Astrocyte of the cerebellum (primary cell): ENCODE measurements at regions not wholly inside any gene's neighbourhood (a gene's known extent, or its start where the extent isn't known, plus 50 kb on each side); places are given as distances from the start of the nearest gene placed in this dataset.

Source experiments
- DNase-seq: peaks from one replicate; pipeline ENCODE4 v3.0.0-alpha.2; 2011; ENCODE audit warnings: low read depth
- H3K4me3 ChIP-seq: 2 replicates; pipeline ENCODE4 v1.5.1; 2011; ENCODE audit warnings: mild to moderate bottlenecking, low read depth, low read length, moderate library complexity
- in situ Hi-C: cut with HindIII; loops from 2 replicates; pipeline ENCODE4 v1.10.0; 2017; ENCODE audit warnings: low sequenced_read_pairs
- TF ChIP-seq, protein P1 (sequence below): IDR thresholded peaks from 2 replicates; pipeline ENCODE4 v1.5.1; 2012; ENCODE audit warnings: low read length, low read depth, moderate library complexity, mild to moderate bottlenecking; ENCODE audit errors: missing control alignments

DNA sequence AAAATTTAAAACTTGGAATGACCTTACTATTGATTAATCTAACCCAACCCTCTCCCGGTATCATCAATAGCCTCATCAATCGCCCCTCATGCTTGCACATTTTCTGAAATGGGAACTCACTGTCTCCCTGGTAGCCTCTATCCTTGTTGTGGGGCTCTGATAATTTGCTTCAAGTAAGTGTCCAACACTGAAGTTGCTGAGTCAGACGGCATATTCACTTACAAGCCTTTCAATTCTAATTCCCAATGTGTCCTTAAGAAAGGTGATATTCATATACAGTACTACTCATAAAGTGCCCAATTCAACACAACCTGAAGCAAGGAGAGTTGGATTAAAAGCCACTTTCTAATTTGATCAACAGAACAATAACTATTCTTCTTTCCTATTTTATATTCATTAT lies 1146.1 kb upstream of the TMEM132C start:
- in situ Hi-C loops: no loop called here
- no peak overlapping the region for H3K4me3 ChIP-seq
- TF ChIP-seq, protein P1, sequence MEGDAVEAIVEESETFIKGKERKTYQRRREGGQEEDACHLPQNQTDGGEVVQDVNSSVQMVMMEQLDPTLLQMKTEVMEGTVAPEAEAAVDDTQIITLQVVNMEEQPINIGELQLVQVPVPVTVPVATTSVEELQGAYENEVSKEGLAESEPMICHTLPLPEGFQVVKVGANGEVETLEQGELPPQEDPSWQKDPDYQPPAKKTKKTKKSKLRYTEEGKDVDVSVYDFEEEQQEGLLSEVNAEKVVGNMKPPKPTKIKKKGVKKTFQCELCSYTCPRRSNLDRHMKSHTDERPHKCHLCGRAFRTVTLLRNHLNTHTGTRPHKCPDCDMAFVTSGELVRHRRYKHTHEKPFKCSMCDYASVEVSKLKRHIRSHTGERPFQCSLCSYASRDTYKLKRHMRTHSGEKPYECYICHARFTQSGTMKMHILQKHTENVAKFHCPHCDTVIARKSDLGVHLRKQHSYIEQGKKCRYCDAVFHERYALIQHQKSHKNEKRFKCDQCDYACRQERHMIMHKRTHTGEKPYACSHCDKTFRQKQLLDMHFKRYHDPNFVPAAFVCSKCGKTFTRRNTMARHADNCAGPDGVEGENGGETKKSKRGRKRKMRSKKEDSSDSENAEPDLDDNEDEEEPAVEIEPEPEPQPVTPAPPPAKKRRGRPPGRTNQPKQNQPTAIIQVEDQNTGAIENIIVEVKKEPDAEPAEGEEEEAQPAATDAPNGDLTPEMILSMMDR: no peak
- DNase-seq: no peak

DNA sequence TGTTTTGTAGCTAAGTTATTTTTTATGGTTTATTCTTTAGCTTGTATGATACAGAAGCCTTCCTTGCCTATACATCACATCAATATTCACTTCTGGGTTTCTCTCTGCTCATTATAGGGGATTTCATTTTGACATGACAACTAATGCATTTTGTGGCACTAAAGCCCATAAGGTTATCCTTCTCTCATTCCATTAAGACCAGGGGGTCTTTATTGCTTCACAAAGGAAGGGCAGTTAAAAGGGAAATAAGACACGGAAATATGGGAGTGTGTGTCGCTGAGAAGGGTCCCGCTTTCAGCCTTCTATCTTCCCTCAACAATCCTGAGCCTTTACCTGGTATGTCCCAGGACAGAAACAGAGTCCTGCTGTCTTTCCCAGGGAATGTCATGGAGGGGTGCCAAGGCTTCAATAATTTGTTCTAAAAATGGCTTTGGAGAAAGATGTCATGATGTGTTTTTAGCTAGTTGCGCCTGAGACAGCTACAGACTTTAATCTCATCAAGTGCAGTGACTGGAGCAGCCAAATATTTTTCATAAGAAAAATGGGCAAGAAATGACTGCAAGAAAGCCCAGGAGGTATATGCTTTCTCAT lies 1145.4 kb upstream of the TMEM132C start:
- no peak for DNase-seq
- in situ Hi-C loops: no loop called here
- TF ChIP-seq, protein P1: no peak

DNA sequence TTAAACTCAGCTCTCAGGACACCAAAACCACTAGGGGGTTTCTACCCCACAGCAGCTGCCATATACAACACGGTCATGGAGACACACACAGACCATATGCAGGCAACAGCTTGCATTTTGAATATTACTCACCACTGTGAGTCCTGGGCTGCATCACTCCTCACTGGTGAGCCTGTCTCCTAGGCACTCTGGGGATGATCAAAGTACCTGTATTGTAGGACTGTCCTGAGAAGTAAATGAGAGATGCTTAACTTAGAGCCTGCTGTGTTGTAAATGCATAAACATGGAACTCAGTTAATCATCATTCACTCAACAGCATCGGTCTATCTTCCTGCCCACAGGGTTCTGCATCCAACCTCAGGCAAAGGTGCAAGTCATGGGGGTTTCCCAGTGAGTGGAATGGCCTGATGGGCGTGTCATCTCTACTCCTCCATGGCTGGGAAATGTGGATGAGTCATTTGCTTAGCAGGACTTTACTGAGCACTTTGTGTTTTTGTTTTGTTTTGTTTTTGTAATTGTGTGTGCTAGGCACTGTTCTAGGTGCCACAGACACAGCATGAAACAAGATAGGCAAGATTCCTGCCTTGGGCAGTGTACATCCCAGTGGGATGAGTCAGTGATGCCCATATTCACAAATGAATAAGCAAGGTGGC lies 1141.2 kb upstream of the TMEM132C start:
- in situ Hi-C loops: no loop called here
- H3K4me3 ChIP-seq: no peak overlapping the region
- TF ChIP-seq, protein P1: no peak
- peak; percentile 45 for DNase-seq

More for the DNA sequence above, 1145.4 kb upstream of the TMEM132C start:
- no peak overlapping the region for H3K4me3 ChIP-seq

DNA sequence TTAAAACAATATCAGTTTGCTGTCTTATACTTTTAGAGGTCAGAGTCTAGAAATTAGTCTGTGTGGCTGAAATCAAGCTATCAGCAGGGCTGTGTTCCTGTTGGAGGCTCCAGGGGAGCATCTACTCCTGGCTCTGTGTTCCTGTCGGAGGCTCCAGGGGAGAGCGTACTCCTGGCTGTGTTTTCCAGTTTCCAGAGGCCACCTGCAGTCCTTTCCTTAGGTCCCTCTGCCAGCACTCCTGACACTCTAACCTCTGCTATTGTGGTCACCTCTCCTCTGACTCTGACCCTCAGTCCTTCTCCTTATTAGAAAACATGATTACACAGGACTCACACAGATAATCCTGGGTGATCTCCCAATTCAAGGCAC lies 1140.7 kb upstream of the TMEM132C start:
- TF ChIP-seq, protein P1: no peak
- in situ Hi-C loops: no loop called here
- no peak for DNase-seq
- H3K4me3 ChIP-seq: no peak overlapping the region

DNA sequence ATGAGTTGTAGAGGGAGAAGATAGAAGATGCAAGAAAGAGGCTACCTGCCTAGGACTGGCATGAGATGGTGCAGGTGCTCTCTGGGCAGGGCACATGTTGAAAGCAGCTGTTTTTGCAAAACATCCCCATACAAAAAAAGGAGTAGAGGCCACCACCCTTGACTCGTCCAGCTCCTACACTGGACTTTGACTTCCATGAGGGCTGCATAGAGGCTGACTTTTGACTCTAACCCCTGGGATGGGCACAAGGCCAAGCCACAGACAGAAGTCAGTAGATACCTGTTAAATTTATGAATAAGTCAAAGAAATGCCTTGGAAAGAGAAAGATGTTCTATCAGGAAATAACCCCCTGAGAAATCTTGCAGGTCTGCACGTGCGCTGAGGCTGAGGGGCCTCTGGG lies 1139.1 kb upstream of the TMEM132C start:
- TF ChIP-seq, protein P1: no peak
- H3K4me3 ChIP-seq: no peak overlapping the region
- in situ Hi-C loops: no loop called here
- no peak for DNase-seq

DNA sequence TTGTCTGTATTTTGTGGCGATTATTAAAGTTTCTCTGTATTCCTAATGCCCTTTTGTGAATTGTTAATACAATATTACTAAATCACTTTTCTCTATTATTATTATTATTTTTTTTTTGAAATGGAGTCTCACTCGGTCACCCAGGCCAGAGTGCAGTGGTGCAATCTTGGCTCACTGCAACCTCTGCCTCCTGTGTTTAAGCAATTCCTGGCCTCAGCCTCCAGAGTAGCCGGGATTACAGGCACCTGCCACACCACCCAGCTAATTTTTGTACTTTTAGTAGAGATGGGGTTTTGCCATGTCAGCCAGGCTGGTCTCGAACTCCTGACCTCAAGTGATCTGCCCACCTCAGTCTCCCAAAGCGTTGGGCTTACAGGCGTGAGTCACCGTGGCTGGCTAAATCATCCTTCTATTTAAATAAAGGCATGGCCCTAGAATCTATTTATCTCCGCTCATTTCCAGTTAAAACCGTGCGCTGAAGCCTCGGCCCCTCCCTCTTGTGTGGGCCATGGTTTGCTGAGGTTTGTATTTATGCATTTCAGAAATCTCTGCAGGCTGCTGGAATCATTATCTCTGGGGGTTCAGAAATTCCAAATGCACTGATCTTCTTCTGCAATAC lies 1136.4 kb upstream of the TMEM132C start:
- DNase-seq: no peak
- no peak overlapping the region for H3K4me3 ChIP-seq
- in situ Hi-C loops: no loop called here
- TF ChIP-seq, protein P1: no peak
